ENCODE measurements at regions not wholly inside any gene's neighbourhood (a gene's known extent, or its start where the extent isn't known, plus 50 kb on each side); places are given as distances from the start of the nearest gene placed in this dataset.

DNA sequence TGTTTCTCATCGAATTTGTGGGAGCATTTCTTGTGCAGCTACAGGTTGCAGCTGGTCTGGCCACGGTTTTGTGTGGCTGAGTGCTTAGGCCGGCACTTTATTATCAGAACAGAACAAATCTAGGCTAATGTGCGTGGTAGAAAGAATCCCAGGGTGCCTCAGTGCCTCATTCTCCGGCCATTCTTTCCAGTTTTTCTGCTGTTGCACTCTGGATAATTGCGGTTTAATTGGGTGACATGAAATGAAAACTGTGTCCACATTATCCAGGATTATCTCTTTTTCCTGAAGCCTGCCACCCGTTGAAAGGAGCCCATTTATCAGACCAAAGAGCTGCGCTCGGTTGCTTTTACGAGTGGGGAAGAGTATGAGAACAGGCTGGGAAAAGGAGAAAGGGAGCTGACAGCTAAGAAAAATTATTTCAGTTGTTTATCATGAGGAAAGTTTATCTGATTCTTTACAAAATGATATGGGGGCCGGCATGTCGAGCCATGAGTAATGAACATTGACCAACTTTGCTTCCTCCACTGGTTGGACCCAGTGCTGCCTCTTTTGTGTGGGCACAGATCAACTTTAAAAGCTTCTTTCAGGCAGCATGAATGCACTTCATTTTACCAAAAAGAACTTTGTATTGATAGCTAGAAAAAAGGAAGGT, 117.0 kb upstream of the SOX21 start:
- peaks cover 5% of the 10 kb centered on the region for H3K27me3 ChIP-seq (ENCODE audit: control insufficient read depth, insufficient read depth, low read length)
- no peaks in the 10 kb centered on the region for H3K9me3 ChIP-seq (ENCODE audit: control insufficient read depth, insufficient read depth, low read length)
- ChIA-PET POLR2A (no interaction called here), CTCF (no interaction called here)
- no peak overlapping the region for H3K4me3 ChIP-seq (ENCODE audit: low read depth, low read length)
- no peak overlapping the region for H3K27ac ChIP-seq (ENCODE audit: low read depth, low read length)
- no peak for DNase-seq (ENCODE audit: low read depth, low spot score)
- TF ChIP-seq, protein P1, sequence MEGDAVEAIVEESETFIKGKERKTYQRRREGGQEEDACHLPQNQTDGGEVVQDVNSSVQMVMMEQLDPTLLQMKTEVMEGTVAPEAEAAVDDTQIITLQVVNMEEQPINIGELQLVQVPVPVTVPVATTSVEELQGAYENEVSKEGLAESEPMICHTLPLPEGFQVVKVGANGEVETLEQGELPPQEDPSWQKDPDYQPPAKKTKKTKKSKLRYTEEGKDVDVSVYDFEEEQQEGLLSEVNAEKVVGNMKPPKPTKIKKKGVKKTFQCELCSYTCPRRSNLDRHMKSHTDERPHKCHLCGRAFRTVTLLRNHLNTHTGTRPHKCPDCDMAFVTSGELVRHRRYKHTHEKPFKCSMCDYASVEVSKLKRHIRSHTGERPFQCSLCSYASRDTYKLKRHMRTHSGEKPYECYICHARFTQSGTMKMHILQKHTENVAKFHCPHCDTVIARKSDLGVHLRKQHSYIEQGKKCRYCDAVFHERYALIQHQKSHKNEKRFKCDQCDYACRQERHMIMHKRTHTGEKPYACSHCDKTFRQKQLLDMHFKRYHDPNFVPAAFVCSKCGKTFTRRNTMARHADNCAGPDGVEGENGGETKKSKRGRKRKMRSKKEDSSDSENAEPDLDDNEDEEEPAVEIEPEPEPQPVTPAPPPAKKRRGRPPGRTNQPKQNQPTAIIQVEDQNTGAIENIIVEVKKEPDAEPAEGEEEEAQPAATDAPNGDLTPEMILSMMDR (IDR thresholded peaks at IDR 0.05; ENCODE audit: low read depth, low read length): no peak

GRCh38 chr13:94827566-94827965, 115.2 kb upstream of the SOX21 start:
- CTCF ChIA-PET: no interaction called here
- Histone ChIP-seq H3K9me3 (ENCODE audit: control insufficient read depth, insufficient read depth, low read length) (no peaks in the 10 kb centered on the region), H3K27ac (ENCODE audit: low read depth, low read length) (no peak overlapping the region), H3K4me3 (ENCODE audit: low read depth, low read length) (no peak overlapping the region), H3K27me3 (ENCODE audit: control insufficient read depth, insufficient read depth, low read length) (peaks cover 2% of the 10 kb centered on the region)
- TF ChIP-seq, protein P1 (IDR thresholded peaks at IDR 0.05; ENCODE audit: low read depth, low read length): no peak
- POLR2A ChIA-PET: no interaction called here
- DNase-seq (ENCODE audit: low read depth, low spot score): no peak

DNA sequence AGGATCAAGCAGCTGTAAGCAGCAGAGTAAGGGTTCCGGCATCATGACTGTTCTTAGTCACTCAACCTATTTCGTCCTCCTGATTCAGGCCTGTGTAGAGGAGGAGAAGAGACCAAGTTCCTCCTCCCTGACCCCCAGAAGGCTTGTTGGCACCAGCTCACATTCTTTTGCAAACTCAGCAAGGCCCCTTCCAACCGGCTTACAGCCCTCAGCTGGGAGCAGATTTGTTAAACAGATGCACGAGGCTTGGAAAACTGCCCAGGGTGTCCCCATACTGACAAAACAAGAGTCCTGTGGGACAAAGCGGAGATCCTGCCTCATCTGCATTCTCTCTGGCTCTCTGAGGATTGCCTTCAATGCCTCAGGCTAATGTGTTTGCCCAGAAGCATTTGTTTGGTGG, 113.2 kb upstream of the SOX21 start:
- no peak for DNase-seq (ENCODE audit: low read depth, low spot score)
- ChIA-PET POLR2A (no interaction called here), CTCF (no interaction called here)
- no peak overlapping the region for H3K27ac ChIP-seq (ENCODE audit: low read depth, low read length)
- H3K9me3 ChIP-seq (ENCODE audit: control insufficient read depth, insufficient read depth, low read length): no peaks in the 10 kb centered on the region
- H3K27me3 ChIP-seq (ENCODE audit: control insufficient read depth, insufficient read depth, low read length): peaks cover 2% of the 10 kb centered on the region
- H3K4me3 ChIP-seq (ENCODE audit: low read depth, low read length): no peak overlapping the region
- TF ChIP-seq, protein P1 (IDR thresholded peaks at IDR 0.05; ENCODE audit: low read depth, low read length): no peak

GRCh38 chr13:94824601-94825000, 112.3 kb upstream of the SOX21 start:
- TF ChIP-seq, protein P1 (IDR thresholded peaks at IDR 0.05; ENCODE audit: low read depth, low read length): no peak
- POLR2A ChIA-PET: no interaction called here
- Histone ChIP-seq H3K4me3 (ENCODE audit: low read depth, low read length) (no peak overlapping the region), H3K9me3 (ENCODE audit: control insufficient read depth, insufficient read depth, low read length) (no peaks in the 10 kb centered on the region), H3K27me3 (ENCODE audit: control insufficient read depth, insufficient read depth, low read length) (peaks cover 2% of the 10 kb centered on the region), H3K27ac (ENCODE audit: low read depth, low read length) (no peak overlapping the region)
- CTCF ChIA-PET: no interaction called here
- no peak for DNase-seq (ENCODE audit: low read depth, low spot score)

DNA sequence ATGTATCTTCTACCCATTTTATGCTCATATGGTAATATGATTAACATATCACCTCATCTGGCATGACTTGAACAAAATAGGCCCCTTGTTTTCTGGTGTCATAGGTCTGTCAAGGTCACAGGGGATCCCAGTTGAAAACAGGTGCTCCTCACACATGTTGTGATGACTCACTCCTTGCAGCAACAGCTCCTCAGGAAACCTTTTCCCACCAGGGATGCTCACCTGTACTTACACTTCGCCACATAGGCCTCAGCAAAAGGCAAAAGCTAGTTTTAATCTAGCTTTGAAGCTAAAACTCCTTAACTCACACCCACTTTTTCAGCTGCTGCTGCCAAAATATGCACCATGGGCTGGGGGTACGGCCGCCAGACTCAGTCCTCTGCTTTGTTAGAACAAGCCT, 110.0 kb upstream of the SOX21 start:
- no peak for DNase-seq (ENCODE audit: low read depth, low spot score)
- H3K27me3 ChIP-seq (ENCODE audit: control insufficient read depth, insufficient read depth, low read length): peaks cover 2% of the 10 kb centered on the region
- CTCF ChIA-PET: no interaction called here
- TF ChIP-seq, protein P1 (IDR thresholded peaks at IDR 0.05; ENCODE audit: low read depth, low read length): no peak
- no peak overlapping the region for H3K4me3 ChIP-seq (ENCODE audit: low read depth, low read length)
- no peak overlapping the region for H3K27ac ChIP-seq (ENCODE audit: low read depth, low read length)
- POLR2A ChIA-PET: no interaction called here
- no peaks in the 10 kb centered on the region for H3K9me3 ChIP-seq (ENCODE audit: control insufficient read depth, insufficient read depth, low read length)

Measured in AG04450 (cell line).